ENCODE measurements at regions not wholly inside any gene's neighbourhood (a gene's known extent, or its start where the extent isn't known, plus 50 kb on each side); places are given as distances from the start of the nearest gene placed in this dataset.

DNA sequence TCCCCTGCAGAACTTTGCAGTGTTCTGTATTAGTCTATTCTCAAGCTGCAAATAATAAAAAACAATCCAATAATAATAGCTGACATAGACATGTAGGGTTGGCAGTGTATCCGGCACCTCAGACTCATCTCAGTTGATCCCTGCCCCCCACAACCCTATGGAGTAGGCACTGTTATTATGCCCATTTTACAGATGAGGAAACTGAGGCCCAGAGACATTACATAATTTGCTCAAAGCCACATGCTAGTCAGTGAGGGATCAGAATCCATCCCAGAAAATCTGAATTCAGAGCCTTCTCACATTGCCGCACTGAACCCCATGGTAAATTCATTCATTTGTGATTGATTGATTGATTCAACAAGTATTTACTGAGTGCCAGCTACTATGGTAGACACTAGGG, 226.6 kb upstream of the PWP1 start:
- TF ChIP-seq MAZ (IDR thresholded peaks at IDR 0.05; ENCODE audit: borderline replicate concordance, low read depth, low read length): no peak
- TF ChIP-seq MAZ (CRISPR knock-in tag; IDR thresholded peaks at IDR 0.05; ENCODE audit: low read depth): no peak
- TF ChIP-seq CTCF (CRISPR knock-in tag; IDR thresholded peaks at IDR 0.05): no peak
- TF ChIP-seq, protein P1, sequence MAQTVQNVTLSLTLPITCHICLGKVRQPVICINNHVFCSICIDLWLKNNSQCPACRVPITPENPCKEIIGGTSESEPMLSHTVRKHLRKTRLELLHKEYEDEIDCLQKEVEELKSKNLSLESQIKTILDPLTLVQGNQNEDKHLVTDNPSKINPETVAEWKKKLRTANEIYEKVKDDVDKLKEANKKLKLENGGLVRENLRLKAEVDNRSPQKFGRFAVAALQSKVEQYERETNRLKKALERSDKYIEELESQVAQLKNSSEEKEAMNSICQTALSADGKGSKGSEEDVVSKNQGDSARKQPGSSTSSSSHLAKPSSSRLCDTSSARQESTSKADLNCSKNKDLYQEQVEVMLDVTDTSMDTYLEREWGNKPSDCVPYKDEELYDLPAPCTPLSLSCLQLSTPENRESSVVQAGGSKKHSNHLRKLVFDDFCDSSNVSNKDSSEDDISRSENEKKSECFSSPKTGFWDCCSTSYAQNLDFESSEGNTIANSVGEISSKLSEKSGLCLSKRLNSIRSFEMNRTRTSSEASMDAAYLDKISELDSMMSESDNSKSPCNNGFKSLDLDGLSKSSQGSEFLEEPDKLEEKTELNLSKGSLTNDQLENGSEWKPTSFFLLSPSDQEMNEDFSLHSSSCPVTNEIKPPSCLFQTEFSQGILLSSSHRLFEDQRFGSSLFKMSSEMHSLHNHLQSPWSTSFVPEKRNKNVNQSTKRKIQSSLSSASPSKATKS (CRISPR knock-in tag; IDR thresholded peaks at IDR 0.05): no peak
- TF ChIP-seq ZNF747 (CRISPR knock-in tag; IDR thresholded peaks at IDR 0.05; ENCODE audit: borderline replicate concordance): no peak
- TF ChIP-seq, protein P2, sequence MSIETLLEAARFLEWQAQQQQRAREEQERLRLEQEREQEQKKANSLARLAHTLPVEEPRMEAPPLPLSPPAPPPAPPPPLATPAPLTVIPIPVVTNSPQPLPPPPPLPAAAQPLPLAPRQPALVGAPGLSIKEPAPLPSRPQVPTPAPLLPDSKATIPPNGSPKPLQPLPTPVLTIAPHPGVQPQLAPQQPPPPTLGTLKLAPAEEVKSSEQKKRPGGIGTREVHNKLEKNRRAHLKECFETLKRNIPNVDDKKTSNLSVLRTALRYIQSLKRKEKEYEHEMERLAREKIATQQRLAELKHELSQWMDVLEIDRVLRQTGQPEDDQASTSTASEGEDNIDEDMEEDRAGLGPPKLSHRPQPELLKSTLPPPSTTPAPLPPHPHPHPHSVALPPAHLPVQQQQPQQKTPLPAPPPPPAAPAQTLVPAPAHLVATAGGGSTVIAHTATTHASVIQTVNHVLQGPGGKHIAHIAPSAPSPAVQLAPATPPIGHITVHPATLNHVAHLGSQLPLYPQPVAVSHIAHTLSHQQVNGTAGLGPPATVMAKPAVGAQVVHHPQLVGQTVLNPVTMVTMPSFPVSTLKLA (IDR thresholded peaks at IDR 0.05): no peak
- no peak for TF ChIP-seq ZBTB4 (CRISPR knock-in tag; IDR thresholded peaks at IDR 0.05; ENCODE audit: borderline replicate concordance)
